ENCODE measurements at regions not wholly inside any gene's neighbourhood (a gene's known extent, or its start where the extent isn't known, plus 50 kb on each side); places are given as distances from the start of the nearest gene placed in this dataset.

GRCh38 chr3:150253622-150254021 is 154.5 kb upstream of the TSC22D2 start:
- no peak for TF ChIP-seq SIN3A (IDR thresholded peaks at IDR 0.05; ENCODE audit: borderline replicate concordance, insufficient read depth, low read length)
- TF ChIP-seq REST (IDR thresholded peaks at IDR 0.05; ENCODE audit: insufficient read depth in 1 of 2, low read depth in 2 of 2, low read length in 2 of 2) = no peak
- TF ChIP-seq POLR2AphosphoS5 (IDR thresholded peaks at IDR 0.05; ENCODE audit: low read depth, low read length) = no peak
- no peak for TF ChIP-seq TAF1 (IDR thresholded peaks at IDR 0.05; ENCODE audit: borderline replicate concordance, insufficient read depth, low read length)
- TF ChIP-seq FOXP2 (optimal IDR thresholded peaks at IDR 0.05; ENCODE audit: borderline replicate concordance, extremely low read depth, extremely low read length, insufficient read depth) = no peak

GRCh38 chr3:150252462-150252861 is 155.6 kb upstream of the TSC22D2 start:
- TF ChIP-seq TAF1 (IDR thresholded peaks at IDR 0.05; ENCODE audit: borderline replicate concordance, insufficient read depth, low read length) (no peak), FOXP2 (optimal IDR thresholded peaks at IDR 0.05; ENCODE audit: borderline replicate concordance, extremely low read depth, extremely low read length, insufficient read depth) (no peak), REST (IDR thresholded peaks at IDR 0.05; ENCODE audit: insufficient read depth in 1 of 2, low read depth in 2 of 2, low read length in 2 of 2) (no peak), SIN3A (IDR thresholded peaks at IDR 0.05; ENCODE audit: borderline replicate concordance, insufficient read depth, low read length) (no peak), POLR2AphosphoS5 (IDR thresholded peaks at IDR 0.05; ENCODE audit: low read depth, low read length) (no peak)

- TF ChIP-seq TAF1 (IDR thresholded peaks at IDR 0.05; ENCODE audit: borderline replicate concordance, insufficient read depth, low read length) = no peak
- no peak for TF ChIP-seq POLR2AphosphoS5 (IDR thresholded peaks at IDR 0.05; ENCODE audit: low read depth, low read length)
- TF ChIP-seq SIN3A (IDR thresholded peaks at IDR 0.05; ENCODE audit: borderline replicate concordance, insufficient read depth, low read length) = no peak
These were observed 156.7 kb upstream of the TSC22D2 start for GRCh38 chr3:150251187-150252062.

- no peak for TF ChIP-seq FOXP2 (optimal IDR thresholded peaks at IDR 0.05; ENCODE audit: borderline replicate concordance, extremely low read depth, extremely low read length, insufficient read depth)
- no peak for TF ChIP-seq SIN3A (IDR thresholded peaks at IDR 0.05; ENCODE audit: borderline replicate concordance, insufficient read depth, low read length)
- TF ChIP-seq POLR2AphosphoS5 (IDR thresholded peaks at IDR 0.05; ENCODE audit: low read depth, low read length) = no peak
- TF ChIP-seq REST (IDR thresholded peaks at IDR 0.05; ENCODE audit: insufficient read depth in 1 of 2, low read depth in 2 of 2, low read length in 2 of 2) = no peak
- no peak for TF ChIP-seq TAF1 (IDR thresholded peaks at IDR 0.05; ENCODE audit: borderline replicate concordance, insufficient read depth, low read length)
These were observed 158.2 kb upstream of the TSC22D2 start for GRCh38 chr3:150249779-150250470.

GRCh38 chr3:150248888-150249681 is 159.0 kb upstream of the TSC22D2 start:
- TF ChIP-seq SIN3A (IDR thresholded peaks at IDR 0.05; ENCODE audit: borderline replicate concordance, insufficient read depth, low read length) (no peak), FOXP2 (optimal IDR thresholded peaks at IDR 0.05; ENCODE audit: borderline replicate concordance, extremely low read depth, extremely low read length, insufficient read depth) (no peak), TAF1 (IDR thresholded peaks at IDR 0.05; ENCODE audit: borderline replicate concordance, insufficient read depth, low read length) (no peak), REST (IDR thresholded peaks at IDR 0.05; ENCODE audit: insufficient read depth in 1 of 2, low read depth in 2 of 2, low read length in 2 of 2) (no peak), POLR2AphosphoS5 (IDR thresholded peaks at IDR 0.05; ENCODE audit: low read depth, low read length) (no peak)

Data from PFSK-1 (cell line).